Activated CD4-positive, alpha-beta T cell treated with anti-CD3 and anti-CD28 coated beads for 36 hours (primary cell): ENCODE measurements at regions not wholly inside any gene's neighbourhood (a gene's known extent, or its start where the extent isn't known, plus 50 kb on each side); places are given as distances from the start of the nearest gene placed in this dataset.
A peak's percentile ranks its signal among the peaks of the same experiment; 100 is the strongest.
"Not testable (repeated sequence)": the region's sequence is repeated elsewhere in the genome, so short reads cannot be mapped to it uniquely, and the experiment has no call there.

ENCODE experiments used
- ATAC-seq: fragments of 200-7000 bp; cut with Tn5 transposase; one replicate; pipeline ENCODE4 v1.10.0; 2021; ENCODE audit warnings: mild to moderate bottlenecking, moderate library complexity
- CTCF ChIA-PET: fragments of 350-600 bp; sonication (Branson Sonifier 250); formaldehyde crosslinking; loops from one replicate; lab custom pipeline; 2021; ENCODE audit warnings: antibody characterized with exemption; lab: Charles Lee
- POLR2A ChIA-PET: fragments of 350-600 bp; sonication (Branson Sonifier 250); formaldehyde crosslinking; loops from one replicate; lab custom pipeline; 2021; ENCODE audit warnings: antibody characterized with exemption, inconsistent platforms; lab: Charles Lee
- DNase-seq: peaks from one replicate; pipeline ENCODE4 v3.0.0-alpha.2; 2020
- H3K27ac Mint-ChIP-seq: one replicate; pipeline ENCODE4 v1.8.0; 2021; ENCODE audit warnings: mixed read lengths
- H3K27me3 Mint-ChIP-seq: one replicate; pipeline ENCODE4 v1.8.0; 2021; ENCODE audit warnings: mixed read lengths
- H3K36me3 Mint-ChIP-seq: one replicate; pipeline ENCODE4 v1.8.0; 2021; ENCODE audit warnings: low read depth, mixed read lengths
- H3K4me1 Mint-ChIP-seq: one replicate; pipeline ENCODE4 v1.8.0; 2021; ENCODE audit warnings: mixed read lengths
- H3K4me3 Mint-ChIP-seq: one replicate; pipeline ENCODE4 v1.8.0; 2021; ENCODE audit warnings: mild to moderate bottlenecking, moderate library complexity, mixed read lengths
- H3K9me3 Mint-ChIP-seq: one replicate; pipeline ENCODE4 v1.8.0; 2021; ENCODE audit warnings: low read depth, mixed read lengths
- intact Hi-C, 2 experiments: fragments of 100-400 bp; cut with DNase I in 1 of 2; cut with micrococcal nuclease in 1 of 2; formaldehyde crosslinking; loops; one replicate each; pipeline versions ENCODE4 v1.14.2 to v1.15.1; 2022 to 2024; cut with DNase I, micrococcal nuclease

- peak overlapping the region; percentile 42 for H3K4me3 Mint-ChIP-seq
- peak; percentile 49 for ATAC-seq
- POLR2A ChIA-PET = no interaction called here
- CTCF ChIA-PET = no interaction called here
- no peak for DNase-seq
- peaks cover 52% of the 10 kb centered on the region for H3K27me3 Mint-ChIP-seq
- H3K36me3 Mint-ChIP-seq = no peaks in the 10 kb centered on the region
- H3K9me3 Mint-ChIP-seq = no peaks in the 10 kb centered on the region
- intact Hi-C loops = loop anchor here in 1 of 2 experiments (10.0 kb wide), 2 partner anchors 201 to 439 kb away; no protein-coding TSS in a partner anchor
- H3K27ac Mint-ChIP-seq = no peak overlapping the region
- peaks cover 29% of the 10 kb centered on the region for H3K4me1 Mint-ChIP-seq
Measured at GRCh38 chr3:87793337-87793877, 265.4 kb downstream of the CGGBP1 start.

GRCh38 chr3:87792534-87793336, 266.1 kb downstream of the CGGBP1 start, which contains the start of gene HTR1F:
TSS of gene HTR1F (plus strand) at chr3:87792706.
- CTCF ChIA-PET = no interaction called here
- DNase-seq = peak; percentile 28
- intact Hi-C loops = loop anchor here in 1 of 2 experiments (10.0 kb wide), 2 partner anchors 202 to 438 kb away; no protein-coding TSS in a partner anchor

GRCh38 chr3:87792198-87792533, 266.6 kb downstream of the CGGBP1 start:
- intact Hi-C loops = loop anchor here in 1 of 2 experiments (10.0 kb wide), 2 partner anchors 203 to 437 kb away; no protein-coding TSS in a partner anchor
- no peaks in the 10 kb centered on the region for H3K9me3 Mint-ChIP-seq
- DNase-seq (no peak), ATAC-seq (no peak)
- POLR2A ChIA-PET = no interaction called here
- CTCF ChIA-PET = no interaction called here
- no peak overlapping the region for H3K27ac Mint-ChIP-seq
- H3K27me3 Mint-ChIP-seq = peaks cover 44% of the 10 kb centered on the region
- H3K4me1 Mint-ChIP-seq = peaks cover 29% of the 10 kb centered on the region
- H3K36me3 Mint-ChIP-seq = no peaks in the 10 kb centered on the region
- H3K4me3 Mint-ChIP-seq = peak overlapping the region; percentile 51

More at GRCh38 chr3:87792534-87793336, 266.1 kb downstream of the CGGBP1 start, which contains the start of gene HTR1F:
- Mint-ChIP-seq H3K27me3 (peaks cover 46% of the 10 kb centered on the region), H3K36me3 (no peaks in the 10 kb centered on the region), H3K9me3 (no peaks in the 10 kb centered on the region), H3K4me1 (peaks cover 29% of the 10 kb centered on the region), H3K4me3 (peak within 1 kb of the TSS; percentile 51), H3K27ac (no peak within 1 kb of the TSS)
- POLR2A ChIA-PET = no interaction called here
- ATAC-seq = peak; percentile 55

DNA sequence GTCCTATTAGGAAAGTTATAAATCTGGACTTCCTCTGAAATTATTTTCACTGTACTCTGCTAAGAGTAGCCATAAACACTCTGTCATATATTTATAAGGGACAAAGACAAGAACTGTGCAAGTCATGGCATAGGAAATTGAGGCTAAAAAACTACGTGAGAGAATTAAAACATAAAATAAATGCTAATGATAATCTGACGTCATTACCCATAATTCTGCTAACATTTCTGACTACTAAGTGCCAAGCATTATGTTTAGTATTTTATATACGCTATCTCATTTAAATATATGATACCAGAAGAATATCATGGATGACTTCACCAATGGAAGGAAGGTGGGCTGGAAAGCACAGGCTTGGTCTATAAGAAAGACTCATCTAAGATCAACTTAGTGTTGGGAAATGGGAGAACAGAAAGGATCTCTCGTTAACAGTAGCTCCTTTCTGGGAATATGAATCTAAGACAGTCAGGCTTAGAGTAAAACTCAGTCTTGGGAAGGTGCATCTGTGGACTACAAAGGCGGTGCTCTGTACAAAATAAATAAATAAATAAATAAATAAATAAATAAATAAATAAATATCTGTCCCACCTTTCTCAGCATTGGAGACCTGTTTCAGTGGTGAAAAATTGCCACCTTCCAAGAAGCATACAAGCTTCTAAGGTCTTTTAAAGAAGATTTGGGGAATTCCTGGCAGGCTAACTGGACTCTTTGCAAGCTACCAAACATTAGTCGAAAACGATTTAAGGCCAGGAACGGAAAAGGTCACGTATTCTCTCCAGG, 267.4 kb downstream of the CGGBP1 start:
- intact Hi-C loops = loop anchor here in 1 of 2 experiments (10.0 kb wide), 2 partner anchors 203 to 437 kb away; no protein-coding TSS in a partner anchor
- H3K4me3 Mint-ChIP-seq = no peak overlapping the region
- ATAC-seq (no peak), DNase-seq (no peak)
- no peak overlapping the region for H3K27ac Mint-ChIP-seq
- peaks cover 24% of the 10 kb centered on the region for H3K4me1 Mint-ChIP-seq
- H3K27me3 Mint-ChIP-seq = peaks cover 43% of the 10 kb centered on the region
- ChIA-PET CTCF (no interaction called here), POLR2A (no interaction called here)
- H3K36me3 Mint-ChIP-seq = no peaks in the 10 kb centered on the region
- no peaks in the 10 kb centered on the region for H3K9me3 Mint-ChIP-seq

DNA sequence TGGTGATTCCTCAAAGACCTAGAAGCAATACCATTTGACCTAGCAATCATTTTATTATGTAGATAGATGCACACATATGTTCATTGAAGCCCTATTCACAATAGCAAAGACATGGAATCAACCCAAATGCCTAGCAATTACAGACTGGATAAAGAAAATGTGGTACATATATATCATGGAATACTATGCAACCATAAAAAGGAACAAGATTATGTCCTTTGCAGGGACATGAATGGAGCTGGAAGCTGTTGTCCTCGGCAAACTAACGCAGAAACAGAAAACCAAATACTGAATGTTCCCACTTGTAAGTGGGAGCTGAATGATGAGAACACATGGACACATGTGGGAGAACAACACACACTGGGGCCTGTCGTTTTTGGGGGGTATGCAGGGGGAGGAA, 269.8 kb downstream of the CGGBP1 start:
- H3K9me3 Mint-ChIP-seq, DNase-seq, H3K36me3 Mint-ChIP-seq, intact Hi-C loops, H3K4me3 Mint-ChIP-seq, CTCF ChIA-PET, H3K27ac Mint-ChIP-seq, POLR2A ChIA-PET, ATAC-seq: not testable (repeated sequence)
- Mint-ChIP-seq H3K4me1 (peaks cover 16% of the 10 kb centered on the region), H3K27me3 (peaks cover 35% of the 10 kb centered on the region)

DNA sequence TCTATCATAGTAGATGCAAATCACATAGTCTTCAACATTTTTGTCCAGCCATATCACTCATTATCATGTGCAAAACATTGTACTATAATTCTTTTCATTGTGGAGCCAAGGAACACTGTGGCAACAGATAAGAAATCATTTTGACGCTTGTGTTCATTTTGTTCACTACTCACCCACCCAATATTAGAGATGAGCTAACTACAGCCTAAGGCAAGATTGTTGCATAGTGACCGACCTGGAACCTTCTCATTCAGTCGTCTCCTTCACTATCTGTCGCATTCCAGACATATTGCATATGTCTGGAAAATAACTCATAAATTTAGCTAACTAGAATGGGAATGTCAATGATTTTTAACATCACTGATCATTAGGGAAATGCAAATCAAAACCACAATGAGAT, 270.3 kb downstream of the CGGBP1 start:
- H3K9me3 Mint-ChIP-seq = no peaks in the 10 kb centered on the region
- H3K4me3 Mint-ChIP-seq = no peak overlapping the region

GRCh38 chr3:87780811-87781210, 278.0 kb downstream of the CGGBP1 start:
- intact Hi-C loops = no loop called here
- ATAC-seq (no peak), DNase-seq (no peak)
- Mint-ChIP-seq H3K27me3 (peaks cover 11% of the 10 kb centered on the region), H3K4me1 (no peaks in the 10 kb centered on the region), H3K9me3 (no peaks in the 10 kb centered on the region), H3K36me3 (no peaks in the 10 kb centered on the region), H3K4me3 (no peak overlapping the region), H3K27ac (no peak overlapping the region)
- POLR2A ChIA-PET = no interaction called here
- CTCF ChIA-PET = no interaction called here

More for the DNA sequence above, 270.3 kb downstream of the CGGBP1 start:
- peaks cover 13% of the 10 kb centered on the region for H3K4me1 Mint-ChIP-seq
- ChIA-PET CTCF (no interaction called here), POLR2A (no interaction called here)
- no peak for ATAC-seq
- H3K36me3 Mint-ChIP-seq = no peaks in the 10 kb centered on the region
- peaks cover 30% of the 10 kb centered on the region for H3K27me3 Mint-ChIP-seq
- no peak for DNase-seq
- H3K27ac Mint-ChIP-seq = no peak overlapping the region
- intact Hi-C loops = no loop called here

GRCh38 chr3:87778876-87779275, 279.9 kb downstream of the CGGBP1 start:
- no peak for ATAC-seq
- no peak for DNase-seq
- POLR2A ChIA-PET = no interaction called here
- H3K4me1 Mint-ChIP-seq = no peaks in the 10 kb centered on the region
- peaks cover 15% of the 10 kb centered on the region for H3K27me3 Mint-ChIP-seq
- intact Hi-C loops = no loop called here
- H3K36me3 Mint-ChIP-seq = no peaks in the 10 kb centered on the region
- no peak overlapping the region for H3K4me3 Mint-ChIP-seq
- H3K9me3 Mint-ChIP-seq = no peaks in the 10 kb centered on the region
- H3K27ac Mint-ChIP-seq = no peak overlapping the region
- CTCF ChIA-PET = interaction anchor here (1.2 kb wide), 1 partner anchor 8 kb away, joined by 4 read pairs; no protein-coding TSS in a partner anchor

DNA sequence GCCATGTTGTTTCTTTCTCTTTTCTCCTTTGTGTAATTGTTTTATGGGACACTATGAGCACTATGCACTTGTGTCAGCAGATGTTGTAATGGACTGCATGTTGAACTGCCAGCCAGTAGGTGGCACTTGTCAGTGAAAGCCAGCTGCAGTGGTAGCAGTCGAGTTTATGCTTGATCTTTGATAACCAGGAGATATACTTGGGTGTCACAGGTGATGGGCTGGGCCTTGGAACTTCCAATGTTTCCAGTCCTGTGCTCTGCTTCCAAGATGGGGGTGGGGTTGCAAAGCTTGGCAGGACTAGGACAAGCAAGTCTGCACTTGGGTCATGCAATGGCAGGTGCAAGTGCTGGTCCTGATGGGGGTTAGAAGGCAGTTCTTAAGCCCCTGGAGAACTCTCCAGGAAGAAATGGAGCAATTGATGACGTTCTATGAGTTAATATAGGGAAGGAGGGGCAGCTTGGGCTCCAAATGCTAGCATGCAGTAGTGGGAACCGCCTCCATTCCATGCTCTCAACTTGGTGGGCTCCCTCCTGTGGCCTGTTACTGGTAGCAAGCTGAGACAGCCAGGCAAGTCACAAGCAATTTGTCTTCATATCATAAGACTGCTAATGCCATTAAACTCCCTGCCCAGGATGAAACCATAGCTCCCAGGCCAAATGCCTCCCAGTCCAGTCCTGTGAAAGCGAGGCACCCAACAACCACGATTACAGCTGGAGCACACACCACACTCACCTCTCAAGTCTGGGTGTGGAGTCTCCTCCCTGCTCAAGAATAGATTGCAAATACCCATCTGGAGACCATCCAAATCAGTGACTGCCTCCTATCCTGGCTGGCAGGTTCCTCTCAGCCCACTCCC, 287.2 kb downstream of the CGGBP1 start:
- POLR2A ChIA-PET = no interaction called here
- no peaks in the 10 kb centered on the region for H3K36me3 Mint-ChIP-seq
- intact Hi-C loops = loop anchor here (1.0 to 2.0 kb wide), 3 partner anchors 232 to 409 kb away; no protein-coding TSS in a partner anchor
- DNase-seq = peak; percentile 58
- H3K4me3 Mint-ChIP-seq = no peak overlapping the region
- CTCF ChIA-PET = interaction anchor here (0.7 to 1.8 kb wide), 11 partner anchors 8 to 342 kb away, joined by 3 to 9 read pairs (median 4); no protein-coding TSS in a partner anchor
- no peaks in the 10 kb centered on the region for H3K4me1 Mint-ChIP-seq
- no peaks in the 10 kb centered on the region for H3K9me3 Mint-ChIP-seq
- H3K27ac Mint-ChIP-seq = no peak overlapping the region
- peaks cover 3% of the 10 kb centered on the region for H3K27me3 Mint-ChIP-seq
- ATAC-seq = peak; percentile 90

DNA sequence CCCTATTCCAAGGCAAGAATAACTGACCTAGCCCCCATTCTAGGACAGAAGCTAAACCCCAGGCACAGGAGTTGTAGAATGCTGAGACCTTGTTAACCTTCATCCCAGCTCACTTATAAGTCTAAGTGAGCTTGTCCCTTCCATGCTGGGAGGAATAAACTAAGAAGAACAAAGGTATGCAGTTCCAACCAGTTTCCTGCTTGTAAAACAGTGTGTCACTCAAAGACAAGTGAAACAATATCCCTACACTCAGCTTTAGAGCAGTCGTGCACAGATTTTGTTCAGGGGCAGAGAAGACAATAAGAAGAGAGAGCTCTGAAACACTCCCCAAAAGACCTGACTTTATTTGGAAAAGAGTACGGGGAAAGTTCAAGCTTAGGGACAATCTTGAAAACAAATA, 292.1 kb downstream of the CGGBP1 start:
- Mint-ChIP-seq H3K27me3 (no peaks in the 10 kb centered on the region), H3K9me3 (no peaks in the 10 kb centered on the region), H3K4me3 (no peak overlapping the region), H3K27ac (no peak overlapping the region), H3K4me1 (no peaks in the 10 kb centered on the region), H3K36me3 (no peaks in the 10 kb centered on the region)
- intact Hi-C loops = no loop called here
- ChIA-PET CTCF (interaction anchor here (0.7 to 1.5 kb wide), 2 partner anchors 238 to 408 kb away, joined by 4 read pairs; no protein-coding TSS in a partner anchor), POLR2A (no interaction called here)
- ATAC-seq (no peak), DNase-seq (no peak)
